ENCODE measurements at regions not wholly inside any gene's neighbourhood (a gene's known extent, or its start where the extent isn't known, plus 50 kb on each side); places are given as distances from the start of the nearest gene placed in this dataset.
"Not testable (repeated sequence)": the region's sequence is repeated elsewhere in the genome, so short reads cannot be mapped to it uniquely, and the experiment has no call there.

GRCh38 chr2:89584046-89584445 lies 892.6 kb downstream of the RPIA start:
- H3K36me3 ChIP-seq (replicated peaks in 1 of 2; ENCODE audit: control extremely low read depth in 1 of 2, control insufficient read depth in 1 of 2, extremely low read depth in 1 of 2, insufficient read depth in 2 of 2, low read length in 1 of 2); H3K27me3 Mint-ChIP-seq; H3K4me3 Mint-ChIP-seq; H3K27ac Mint-ChIP-seq; DNase-seq; H3K9me3 ChIP-seq (ENCODE audit: control extremely low read depth in 1 of 3, control insufficient read depth in 2 of 3, insufficient read depth in 1 of 3, low read length in 2 of 3); H3K4me3 ChIP-seq (ENCODE audit: control extremely low read depth in 1 of 5, extremely low read depth in 1 of 5, insufficient read depth in 1 of 5, low read depth in 2 of 5, low read length in 4 of 5); H3K27ac ChIP-seq (ENCODE audit: low read length in 2 of 2); CTCF ChIA-PET; ATAC-seq (ENCODE audit: low read depth); intact Hi-C loops (cut with micrococcal nuclease); H4K20me1 ChIP-seq (ENCODE audit: control insufficient read depth, insufficient read depth, low read length, poor library complexity, severe bottlenecking); H3K9me3 Mint-ChIP-seq (ENCODE audit: insufficient read depth); POLR2A ChIA-PET; H3K27me3 ChIP-seq (replicated peaks in 1 of 4; ENCODE audit: control extremely low read depth in 1 of 4, control insufficient read depth in 3 of 4, insufficient read depth in 4 of 4, low read length in 3 of 4); H3K9ac ChIP-seq (ENCODE audit: low read length); H2AFZ ChIP-seq (ENCODE audit: insufficient read depth, low read depth, low read length, poor library complexity, severe bottlenecking); H3K4me1 Mint-ChIP-seq; H3K4me2 ChIP-seq (replicated peaks; ENCODE audit: low read depth, low read length, poor library complexity, severe bottlenecking); H3K4me1 ChIP-seq (ENCODE audit: control insufficient read depth in 2 of 2, insufficient read depth in 2 of 2, low read length in 2 of 2); H3K79me2 ChIP-seq (ENCODE audit: control insufficient read depth, insufficient read depth, low read length): not testable (repeated sequence)
- no CpG with 5 or more reads among the region's 14 CpGs for WGBS (ENCODE audit: insufficient coverage)

GRCh38 chr2:89584868-89585557 lies 893.5 kb downstream of the RPIA start:
- H3K27me3 Mint-ChIP-seq, result not testable (repeated sequence)
- no CpG with 5 or more reads among the region's 21 CpGs for WGBS (ENCODE audit: insufficient coverage)

DNA sequence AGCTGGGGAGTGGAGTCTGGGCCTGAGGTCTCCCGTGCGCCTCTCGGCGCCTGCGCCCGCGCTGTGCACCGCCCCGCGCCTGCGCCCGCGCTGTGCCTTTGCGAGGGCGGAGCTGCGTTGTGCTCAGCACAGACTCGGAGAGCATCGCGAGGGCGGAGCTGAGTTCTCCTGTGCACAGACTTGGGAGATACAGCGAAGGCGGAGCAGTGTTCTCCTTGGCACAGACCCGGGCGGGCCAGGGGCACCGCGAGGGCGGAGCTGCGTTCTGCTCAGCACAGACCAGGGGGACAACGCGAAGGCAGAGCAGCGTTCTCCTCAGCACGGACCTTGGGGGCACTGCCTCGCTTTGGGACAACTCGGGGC lies 894.1 kb downstream of the RPIA start:
- ATAC-seq (ENCODE audit: low read depth) (peak; percentile 82), DNase-seq (peak; percentile 36)
- H2AFZ ChIP-seq (ENCODE audit: insufficient read depth, low read depth, low read length, poor library complexity, severe bottlenecking); H3K27me3 Mint-ChIP-seq; H3K27me3 ChIP-seq (replicated peaks in 1 of 4; ENCODE audit: control extremely low read depth in 1 of 4, control insufficient read depth in 3 of 4, insufficient read depth in 4 of 4, low read length in 3 of 4); H3K9ac ChIP-seq (ENCODE audit: low read length); H3K4me1 ChIP-seq (ENCODE audit: control insufficient read depth in 2 of 2, insufficient read depth in 2 of 2, low read length in 2 of 2); H3K4me1 Mint-ChIP-seq; H3K27ac ChIP-seq (ENCODE audit: low read length in 2 of 2); H3K9me3 Mint-ChIP-seq (ENCODE audit: insufficient read depth); POLR2A ChIA-PET; H4K20me1 ChIP-seq (ENCODE audit: control insufficient read depth, insufficient read depth, low read length, poor library complexity, severe bottlenecking); intact Hi-C loops (cut with micrococcal nuclease); H3K79me2 ChIP-seq (ENCODE audit: control insufficient read depth, insufficient read depth, low read length); CTCF ChIA-PET; H3K9me3 ChIP-seq (ENCODE audit: control extremely low read depth in 1 of 3, control insufficient read depth in 2 of 3, insufficient read depth in 1 of 3, low read length in 2 of 3); H3K36me3 ChIP-seq (replicated peaks in 1 of 2; ENCODE audit: control extremely low read depth in 1 of 2, control insufficient read depth in 1 of 2, extremely low read depth in 1 of 2, insufficient read depth in 2 of 2, low read length in 1 of 2); H3K4me2 ChIP-seq (replicated peaks; ENCODE audit: low read depth, low read length, poor library complexity, severe bottlenecking): not testable (repeated sequence)
- peak overlapping the region; percentile 87 for H3K4me3 Mint-ChIP-seq
- peak overlapping the region in 1 of 5 experiments; percentile 28 for H3K4me3 ChIP-seq (ENCODE audit: control extremely low read depth in 1 of 5, extremely low read depth in 1 of 5, insufficient read depth in 1 of 5, low read depth in 2 of 5, low read length in 4 of 5)
- H3K27ac Mint-ChIP-seq, result peak overlapping the region; percentile 6
- WGBS (ENCODE audit: insufficient coverage), result 11% methylated on average over 17 of the region's 34 CpGs

More at GRCh38 chr2:89584868-89585557, 893.5 kb downstream of the RPIA start:
- CTCF ChIA-PET; H3K27ac ChIP-seq (ENCODE audit: low read length in 2 of 2); POLR2A ChIA-PET; H3K9me3 ChIP-seq (ENCODE audit: control extremely low read depth in 1 of 3, control insufficient read depth in 2 of 3, insufficient read depth in 1 of 3, low read length in 2 of 3); H3K4me3 ChIP-seq (ENCODE audit: control extremely low read depth in 1 of 5, extremely low read depth in 1 of 5, insufficient read depth in 1 of 5, low read depth in 2 of 5, low read length in 4 of 5); H3K4me2 ChIP-seq (replicated peaks; ENCODE audit: low read depth, low read length, poor library complexity, severe bottlenecking); H3K9me3 Mint-ChIP-seq (ENCODE audit: insufficient read depth); H2AFZ ChIP-seq (ENCODE audit: insufficient read depth, low read depth, low read length, poor library complexity, severe bottlenecking); H3K4me1 Mint-ChIP-seq; H3K79me2 ChIP-seq (ENCODE audit: control insufficient read depth, insufficient read depth, low read length); DNase-seq; H3K4me1 ChIP-seq (ENCODE audit: control insufficient read depth in 2 of 2, insufficient read depth in 2 of 2, low read length in 2 of 2); H3K36me3 ChIP-seq (replicated peaks in 1 of 2; ENCODE audit: control extremely low read depth in 1 of 2, control insufficient read depth in 1 of 2, extremely low read depth in 1 of 2, insufficient read depth in 2 of 2, low read length in 1 of 2); ATAC-seq (ENCODE audit: low read depth); H3K27me3 ChIP-seq (replicated peaks in 1 of 4; ENCODE audit: control extremely low read depth in 1 of 4, control insufficient read depth in 3 of 4, insufficient read depth in 4 of 4, low read length in 3 of 4); intact Hi-C loops (cut with micrococcal nuclease); H3K27ac Mint-ChIP-seq; H4K20me1 ChIP-seq (ENCODE audit: control insufficient read depth, insufficient read depth, low read length, poor library complexity, severe bottlenecking); H3K9ac ChIP-seq (ENCODE audit: low read length); H3K4me3 Mint-ChIP-seq: not testable (repeated sequence)

- H2AFZ ChIP-seq (ENCODE audit: insufficient read depth, low read depth, low read length, poor library complexity, severe bottlenecking); DNase-seq; intact Hi-C loops (cut with micrococcal nuclease); H3K9me3 Mint-ChIP-seq (ENCODE audit: insufficient read depth); H3K27me3 Mint-ChIP-seq; H3K4me3 ChIP-seq (ENCODE audit: control extremely low read depth in 1 of 5, extremely low read depth in 1 of 5, insufficient read depth in 1 of 5, low read depth in 2 of 5, low read length in 4 of 5); POLR2A ChIA-PET; H3K4me2 ChIP-seq (replicated peaks; ENCODE audit: low read depth, low read length, poor library complexity, severe bottlenecking); H3K36me3 ChIP-seq (replicated peaks in 1 of 2; ENCODE audit: control extremely low read depth in 1 of 2, control insufficient read depth in 1 of 2, extremely low read depth in 1 of 2, insufficient read depth in 2 of 2, low read length in 1 of 2); ATAC-seq (ENCODE audit: low read depth); H3K4me1 Mint-ChIP-seq; H3K9ac ChIP-seq (ENCODE audit: low read length); H3K9me3 ChIP-seq (ENCODE audit: control extremely low read depth in 1 of 3, control insufficient read depth in 2 of 3, insufficient read depth in 1 of 3, low read length in 2 of 3); CTCF ChIA-PET; H3K27ac ChIP-seq (ENCODE audit: low read length in 2 of 2); H3K4me1 ChIP-seq (ENCODE audit: control insufficient read depth in 2 of 2, insufficient read depth in 2 of 2, low read length in 2 of 2); H3K4me3 Mint-ChIP-seq; H4K20me1 ChIP-seq (ENCODE audit: control insufficient read depth, insufficient read depth, low read length, poor library complexity, severe bottlenecking); H3K79me2 ChIP-seq (ENCODE audit: control insufficient read depth, insufficient read depth, low read length); H3K27me3 ChIP-seq (replicated peaks in 1 of 4; ENCODE audit: control extremely low read depth in 1 of 4, control insufficient read depth in 3 of 4, insufficient read depth in 4 of 4, low read length in 3 of 4); H3K27ac Mint-ChIP-seq: not testable (repeated sequence)
- 100% methylated on average over 1 of the region's 4 CpGs for WGBS (ENCODE audit: insufficient coverage)
Measured at GRCh38 chr2:89599843-89600242, 908.4 kb downstream of the RPIA start.

Measured in B cell (primary cell).